ENCODE measurements at regions not wholly inside any gene's neighbourhood (a gene's known extent, or its start where the extent isn't known, plus 50 kb on each side); places are given as distances from the start of the nearest gene placed in this dataset.
A peak's percentile ranks its signal among the peaks of the same experiment; 100 is the strongest.

- H4K5ac ChIP-seq (ENCODE audit: insufficient read length, low read depth, low read length), result no peak overlapping the region
- no peak for DNase-seq (ENCODE audit: low read depth in 1 of 2, low spot score in 2 of 2)
Measured at GRCh38 chr9:26667882-26668281, 224.7 kb downstream of the CAAP1 start.

More at GRCh38 chr9:26667882-26668281, 224.7 kb downstream of the CAAP1 start:
- Histone ChIP-seq H2AFZ (ENCODE audit: low read length) (0 out of 2 replicates have a peak overlapping the region, but pooled peaks have one; percentile 26), H2AK5ac (ENCODE audit: low read depth, low read length) (no peak overlapping the region), H3K4me2 (ENCODE audit: insufficient read depth in 1 of 2, low read depth in 2 of 2, low read length in 2 of 2) (no peak overlapping the region), H2BK15ac (ENCODE audit: low read length) (no peak overlapping the region), H3K27me3 (replicated peaks in 1 of 4; ENCODE audit: control insufficient read depth in 3 of 4, extremely low read depth in 1 of 4, insufficient read depth in 3 of 4, low read length in 3 of 4) (no peaks in the 10 kb centered on the region), H3K36me3 (ENCODE audit: control insufficient read depth in 2 of 4, insufficient read depth in 4 of 4, low read length in 3 of 4) (no peaks in the 10 kb centered on the region), H3K4me3 (ENCODE audit: extremely low read depth in 1 of 4, insufficient read depth in 2 of 4, low read depth in 3 of 4, low read length in 4 of 4) (no peak overlapping the region), H3K9me3 (ENCODE audit: insufficient read depth in 2 of 2, low read depth in 1 of 2, low read length in 1 of 2) (peaks cover 0 to 16% of the 10 kb centered on the region in 2 experiments; a peak in 2 of 4 replicates), H3K4me1 (replicated peaks in 1 of 4; ENCODE audit: control insufficient read depth in 3 of 4, insufficient read depth in 4 of 4, low read length in 3 of 4) (peaks cover 0 to 3% (median 0%) of the 10 kb centered on the region in 4 experiments; a peak in 1 of 7 replicates), H3K23ac (ENCODE audit: insufficient read length) (no peak overlapping the region), H4K8ac (ENCODE audit: extremely low read depth, insufficient read depth, low read length) (no peak overlapping the region), H3K14ac (ENCODE audit: insufficient read length) (no peak overlapping the region), H3K4ac (replicated peaks; ENCODE audit: insufficient read length, low read depth, low read length) (no peak overlapping the region), H2BK5ac (ENCODE audit: low read depth, low read length) (no peak overlapping the region), H3K23me2 (ENCODE audit: low read depth, low read length) (no peaks in the 10 kb centered on the region), H3K9ac (replicated peaks in 1 of 4; ENCODE audit: extremely low read depth in 1 of 4, low read depth in 3 of 4, low read length in 3 of 4) (no peak overlapping the region), H3K56ac (replicated peaks; ENCODE audit: insufficient read length, low read depth, low read length) (no peak overlapping the region), H3K79me2 (ENCODE audit: control insufficient read depth in 1 of 2, insufficient read depth in 2 of 2, low read length in 2 of 2) (no peaks in the 10 kb centered on the region), H2BK120ac (replicated peaks; ENCODE audit: low read depth, low read length) (no peak overlapping the region), H3K18ac (ENCODE audit: extremely low read depth, low read length) (no peak overlapping the region), H3K79me1 (ENCODE audit: low read depth, low read length) (no peaks in the 10 kb centered on the region), H4K20me1 (replicated peaks in 1 of 2; ENCODE audit: control insufficient read depth in 1 of 2, insufficient read depth in 2 of 2, low read length in 2 of 2) (no peaks in the 10 kb centered on the region), H2BK20ac (ENCODE audit: low read length) (no peak overlapping the region), H4K91ac (replicated peaks; ENCODE audit: insufficient read length, low read length) (no peak overlapping the region), H2BK12ac (ENCODE audit: low read depth, low read length) (no peak overlapping the region), H3K27ac (ENCODE audit: low read depth, low read length) (no peak overlapping the region)
- TF ChIP-seq EGR1 (IDR thresholded peaks at IDR 0.05; ENCODE audit: borderline replicate concordance, low read depth, low read length), result no peak
- TF ChIP-seq, protein P1, sequence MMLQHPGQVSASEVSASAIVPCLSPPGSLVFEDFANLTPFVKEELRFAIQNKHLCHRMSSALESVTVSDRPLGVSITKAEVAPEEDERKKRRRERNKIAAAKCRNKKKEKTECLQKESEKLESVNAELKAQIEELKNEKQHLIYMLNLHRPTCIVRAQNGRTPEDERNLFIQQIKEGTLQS (IDR thresholded peaks at IDR 0.05; ENCODE audit: insufficient read depth, low read depth, low read length), result no peak
- TF ChIP-seq MAFK (IDR thresholded peaks at IDR 0.05; ENCODE audit: low read depth, low read length), result no peak
- TF ChIP-seq HDAC2 (IDR thresholded peaks at IDR 0.05; ENCODE audit: borderline replicate concordance in 1 of 2, low read depth in 2 of 2, low read length in 2 of 2), result no peak
- TF ChIP-seq BCL11A (IDR thresholded peaks at IDR 0.05; ENCODE audit: low read depth in 2 of 2, low read length in 2 of 2), result no peak
- TF ChIP-seq CREB1 (IDR thresholded peaks at IDR 0.05), result no peak
- no peak for TF ChIP-seq CEBPB (IDR thresholded peaks at IDR 0.05; ENCODE audit: low read depth, low read length)
- no peak for TF ChIP-seq CTBP2 (IDR thresholded peaks at IDR 0.05; ENCODE audit: borderline replicate concordance, insufficient read depth, insufficient read length, low read length)
- no peak for TF ChIP-seq BACH1 (IDR thresholded peaks at IDR 0.05; ENCODE audit: low read length)
- no peak for TF ChIP-seq ASH2L (IDR thresholded peaks at IDR 0.05; ENCODE audit: low read length)
- WGBS, 2 experiments (ENCODE audit: extremely low coverage in 1 of 2, insufficient coverage in 1 of 2, insufficient read length in 1 of 2, insufficient replicate concordance in 2 of 2, low coverage in 1 of 2, low lambda C conversion rate in 2 of 2, missing lambda C conversion rate in 1 of 2), result 82% methylated on average over 1 of the region's 1 CpG; no CpG with 5 or more reads in 1 of the 2 experiments
- POLR2A ChIA-PET (ENCODE audit: partially characterized antibody), result no interaction called here
- CTCF ChIA-PET (ENCODE audit: partially characterized antibody), result interaction anchor here (0.8 to 1.6 kb wide), 4 partner anchors 12 to 56 kb away, joined by 3 to 4 read pairs (median 4); no protein-coding TSS in a partner anchor
- FAIRE-seq, result no peak
